HL-60 (cell line): ENCODE measurements at regions not wholly inside any gene's neighbourhood (a gene's known extent, or its start where the extent isn't known, plus 50 kb on each side); places are given as distances from the start of the nearest gene placed in this dataset.

Experiments
- CTCF ChIP-seq: IDR thresholded peaks from one replicate; pipeline ENCODE4 v1.5.1; 2011; ENCODE audit warnings: low read length, control low read depth, inconsistent platforms; ENCODE audit not compliant: insufficient read depth
- POLR2AphosphoS5 ChIP-seq: IDR thresholded peaks from 2 replicates; pipeline ENCODE4 v1.6.1; 2012; ENCODE audit warnings: low read depth

- TF ChIP-seq POLR2AphosphoS5 (no peak), CTCF (no peak)
These were observed 129.7 kb upstream of the BOD1 start for GRCh38 chr5:173746047-173746646.
